ENCODE measurements at regions not wholly inside any gene's neighbourhood (a gene's known extent, or its start where the extent isn't known, plus 50 kb on each side); places are given as distances from the start of the nearest gene placed in this dataset.

DNA sequence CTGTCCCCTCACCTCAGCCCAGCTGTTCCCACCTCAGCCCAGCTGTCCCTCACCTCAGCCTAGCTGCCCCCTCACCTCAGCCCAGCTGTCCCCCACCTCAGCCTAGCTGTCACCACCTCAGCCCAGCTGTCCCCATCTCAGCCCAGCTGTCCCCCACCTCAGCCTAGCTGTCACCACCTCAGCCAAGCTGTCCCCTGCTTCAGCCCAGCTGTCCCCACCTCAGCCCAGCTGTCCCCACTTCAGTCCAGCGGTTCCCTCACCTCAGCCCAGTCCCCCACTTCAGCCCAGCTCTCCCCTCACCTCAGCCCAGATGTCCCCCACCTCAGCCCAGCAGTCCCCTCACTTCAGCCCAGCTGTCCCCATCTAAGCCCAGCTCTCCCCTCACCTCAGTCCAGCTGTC, 88.4 kb upstream of the CSF3R start:
- H3K27ac ChIP-seq (ENCODE audit: insufficient read depth, low read length) = no peak overlapping the region
- H3K56ac ChIP-seq (ENCODE audit: extremely low read depth, insufficient read depth, low read length) = no peak overlapping the region
- in situ Hi-C loops (cut with MboI; ENCODE audit: low sequenced_read_pairs) = loop anchor here (10.0 kb wide), 1 partner anchor 864 kb away; no protein-coding TSS in a partner anchor
- TF ChIP-seq MXI1 (IDR thresholded peaks at IDR 0.05; ENCODE audit: borderline replicate concordance, low read depth, low read length) (no peak), SMC3 (IDR thresholded peaks at IDR 0.05; ENCODE audit: low read depth, low read length) (no peak), MAZ (IDR thresholded peaks at IDR 0.05; ENCODE audit: borderline replicate concordance, low read depth, low read length) (no peak), MAFK (IDR thresholded peaks at IDR 0.05; ENCODE audit: low read depth, low read length) (no peak), RCOR1 (IDR thresholded peaks at IDR 0.05; ENCODE audit: insufficient replicate concordance, low read length) (no peak), FOS (IDR thresholded peaks at IDR 0.05; ENCODE audit: low read depth, low read length) (no peak)
- TF ChIP-seq, protein P1, sequence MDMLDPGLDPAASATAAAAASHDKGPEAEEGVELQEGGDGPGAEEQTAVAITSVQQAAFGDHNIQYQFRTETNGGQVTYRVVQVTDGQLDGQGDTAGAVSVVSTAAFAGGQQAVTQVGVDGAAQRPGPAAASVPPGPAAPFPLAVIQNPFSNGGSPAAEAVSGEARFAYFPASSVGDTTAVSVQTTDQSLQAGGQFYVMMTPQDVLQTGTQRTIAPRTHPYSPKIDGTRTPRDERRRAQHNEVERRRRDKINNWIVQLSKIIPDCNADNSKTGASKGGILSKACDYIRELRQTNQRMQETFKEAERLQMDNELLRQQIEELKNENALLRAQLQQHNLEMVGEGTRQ (IDR thresholded peaks at IDR 0.05; ENCODE audit: low read depth, low read length) = no peak
- TF ChIP-seq, protein P2, sequence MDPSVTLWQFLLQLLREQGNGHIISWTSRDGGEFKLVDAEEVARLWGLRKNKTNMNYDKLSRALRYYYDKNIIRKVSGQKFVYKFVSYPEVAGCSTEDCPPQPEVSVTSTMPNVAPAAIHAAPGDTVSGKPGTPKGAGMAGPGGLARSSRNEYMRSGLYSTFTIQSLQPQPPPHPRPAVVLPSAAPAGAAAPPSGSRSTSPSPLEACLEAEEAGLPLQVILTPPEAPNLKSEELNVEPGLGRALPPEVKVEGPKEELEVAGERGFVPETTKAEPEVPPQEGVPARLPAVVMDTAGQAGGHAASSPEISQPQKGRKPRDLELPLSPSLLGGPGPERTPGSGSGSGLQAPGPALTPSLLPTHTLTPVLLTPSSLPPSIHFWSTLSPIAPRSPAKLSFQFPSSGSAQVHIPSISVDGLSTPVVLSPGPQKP (IDR thresholded peaks at IDR 0.05; ENCODE audit: borderline replicate concordance, low read depth, low read length) = no peak
- H3K23ac ChIP-seq (ENCODE audit: low read depth, low read length) = no peak overlapping the region
- ChIA-PET CTCF (interaction anchor here (0.6 kb wide), 1 partner anchor 864 kb away, joined by 3 read pairs; no protein-coding TSS in a partner anchor), POLR2A (ENCODE audit: unreplicated experiment) (no interaction called here)
- no peak for ATAC-seq (ENCODE audit: low read depth)
- no peak overlapping the region for H2BK5ac ChIP-seq (ENCODE audit: low read depth, low read length, poor library complexity, severe bottlenecking)
- H3K4me3 ChIP-seq (ENCODE audit: insufficient read depth, low read depth, low read length) = no peak overlapping the region
- no peak overlapping the region for H3K9ac ChIP-seq (ENCODE audit: low read depth, low read length)
- H3K36me3 ChIP-seq (ENCODE audit: control insufficient read depth, insufficient read depth, low read length) = no peaks in the 10 kb centered on the region
- WGBS, 2 experiments (ENCODE audit: extremely low coverage in 2 of 2, insufficient read length in 1 of 2) = 17% methylated on average over 1 of the region's 1 CpG; no CpG with 5 or more reads in 1 of the 2 experiments
- H3K27me3 ChIP-seq (ENCODE audit: control insufficient read depth, insufficient read depth, low read length) = no peaks in the 10 kb centered on the region; the same call in none of the 2 replicates
- H4K5ac ChIP-seq (ENCODE audit: low read depth, low read length) = no peak overlapping the region
- no peak overlapping the region for H2BK120ac ChIP-seq (ENCODE audit: low read depth, low read length)
- H3K4me2 ChIP-seq (ENCODE audit: low read depth, low read length) = no peak overlapping the region
- no peaks in the 10 kb centered on the region for H4K20me1 ChIP-seq (ENCODE audit: insufficient read depth, low read length)
- H3K14ac ChIP-seq (replicated peaks; ENCODE audit: low read depth, low read length) = no peak overlapping the region
- no peak for DNase-seq
- no peak overlapping the region for H2BK20ac ChIP-seq (ENCODE audit: low read depth, low read length)
- no peaks in the 10 kb centered on the region; the same call in 1 of the 2 replicates for H3K9me1 ChIP-seq (ENCODE audit: insufficient read depth, low read length)
- no peaks in the 10 kb centered on the region for H3K4me1 ChIP-seq (ENCODE audit: control insufficient read depth, insufficient read depth, low read length)
- H2AK5ac ChIP-seq (ENCODE audit: low read depth, low read length) = no peak overlapping the region
- no peak overlapping the region for H2AFZ ChIP-seq (replicated peaks; ENCODE audit: low read length, poor library complexity)
- intact Hi-C loops (cut with micrococcal nuclease) = loop anchor here (10.0 kb wide), 1 partner anchor 84 kb away; no protein-coding TSS in a partner anchor
- no peak overlapping the region for H2BK15ac ChIP-seq (ENCODE audit: low read depth, low read length)
- H4K8ac ChIP-seq (ENCODE audit: low read depth in 2 of 2, low read length in 2 of 2) = no peak overlapping the region
- no peaks in the 10 kb centered on the region for H3K79me1 ChIP-seq (ENCODE audit: low read depth in 1 of 2, low read length in 2 of 2)
- H2AK9ac ChIP-seq (replicated peaks; ENCODE audit: low read depth, low read length, poor library complexity) = no peak overlapping the region
- no peaks in the 10 kb centered on the region for H3K9me3 ChIP-seq (ENCODE audit: control insufficient read depth, insufficient read depth, low read length)
- no peak overlapping the region for H4K91ac ChIP-seq (ENCODE audit: insufficient read depth, low read depth, low read length)
- no peak overlapping the region for H3K4ac ChIP-seq (ENCODE audit: low read depth, low read length)
- BruUV-seq (replicated peaks) = no TSS peak
- no peak overlapping the region for H3K18ac ChIP-seq (ENCODE audit: low read depth, low read length)
- dilution Hi-C loops (cut with HindIII; ENCODE audit: low sequenced_read_pairs, unreplicated experiment) = no loop called here

Data from IMR-90 (cell line).